HG02943 (cell line): ENCODE measurements at regions not wholly inside any gene's neighbourhood (a gene's known extent, or its start where the extent isn't known, plus 50 kb on each side); places are given as distances from the start of the nearest gene placed in this dataset.

Source experiments
- ATAC-seq: cut with Tn5 transposase; IDR thresholded peaks from one replicate; pipeline ENCODE4 v1.9.1; 2021; ENCODE audit warnings: mild to moderate bottlenecking, low read depth, moderate library complexity; ENCODE audit not compliant: unreplicated experiment

DNA sequence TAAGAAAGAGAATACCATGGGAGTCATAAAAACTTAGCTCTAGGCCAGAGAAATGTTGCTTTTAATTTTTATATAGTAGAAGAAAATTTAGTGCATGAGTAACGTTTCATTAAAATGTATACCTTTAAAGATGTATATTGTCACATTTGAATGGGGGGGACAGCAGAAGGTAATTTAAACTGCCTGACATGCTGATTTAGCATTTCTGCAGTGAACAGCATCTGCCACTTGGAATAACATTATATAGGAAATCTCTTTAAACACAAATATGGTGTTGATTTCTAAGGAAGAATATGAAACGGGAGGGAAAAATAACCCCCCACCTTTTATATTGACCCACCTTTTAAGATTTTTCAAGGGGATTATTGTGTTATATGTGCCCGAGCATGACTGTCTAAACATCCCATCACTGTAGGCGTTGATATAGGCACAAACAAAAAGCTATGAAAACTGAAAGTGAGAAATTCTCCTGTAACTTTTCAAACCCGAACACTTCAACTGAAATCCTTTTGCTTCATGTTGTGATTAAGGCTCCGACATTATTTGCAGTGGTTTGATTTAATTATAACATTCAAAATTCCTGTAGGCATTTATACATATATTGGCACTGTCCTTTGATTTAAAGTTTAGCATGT lies 244.7 kb upstream of the CELF2 start:
- no peak for ATAC-seq

GRCh38 chr10:10774416-10774815 lies 243.3 kb upstream of the CELF2 start:
- ATAC-seq = no peak

DNA sequence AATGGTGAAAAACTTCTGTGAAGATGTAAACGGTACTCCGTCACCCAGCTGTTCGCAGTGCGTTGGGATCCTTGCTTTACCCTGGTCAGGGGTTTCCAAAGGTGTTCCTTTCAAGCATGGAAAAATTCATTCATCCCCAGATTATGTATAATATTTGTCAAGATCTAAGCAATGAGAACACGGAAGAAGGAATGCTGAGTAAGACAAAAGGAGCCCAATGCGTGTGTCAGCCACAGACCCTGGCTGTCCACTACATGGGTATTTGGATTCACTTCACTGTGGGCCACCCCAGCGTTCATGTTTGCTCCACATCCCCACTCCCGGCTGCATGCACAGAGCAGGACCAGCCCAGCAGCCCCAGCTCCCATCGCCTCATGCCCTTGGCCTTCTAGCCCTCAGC lies 241.3 kb upstream of the CELF2 start:
- ATAC-seq = no peak

- ATAC-seq = no peak
Measured at GRCh38 chr10:10777279-10777678, 240.4 kb upstream of the CELF2 start.

- no peak for ATAC-seq
Measured at GRCh38 chr10:10777723-10778122, 239.9 kb upstream of the CELF2 start.

GRCh38 chr10:10778959-10779358 lies 238.7 kb upstream of the CELF2 start:
- ATAC-seq = no peak

- no peak for ATAC-seq
Measured at GRCh38 chr10:10779511-10779910, 238.2 kb upstream of the CELF2 start.

DNA sequence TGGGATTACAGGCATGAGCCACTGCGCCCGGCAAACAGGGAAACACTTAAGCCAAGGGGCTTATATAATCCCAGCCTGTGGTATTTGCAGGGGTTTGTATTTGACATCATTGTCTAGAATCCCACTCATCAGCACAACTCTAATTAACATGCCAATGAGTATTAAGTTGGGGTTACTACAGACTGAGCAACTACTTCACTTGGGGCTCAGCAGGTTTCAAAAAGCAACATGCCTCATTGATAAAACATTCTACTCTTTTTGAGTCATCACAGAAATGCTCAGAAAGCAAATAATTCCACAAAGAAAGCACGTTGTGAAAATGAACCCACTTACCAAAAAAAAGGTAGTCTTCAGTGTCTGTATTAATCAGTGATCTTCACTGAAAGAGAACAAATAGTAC lies 236.9 kb upstream of the CELF2 start:
- no peak for ATAC-seq

DNA sequence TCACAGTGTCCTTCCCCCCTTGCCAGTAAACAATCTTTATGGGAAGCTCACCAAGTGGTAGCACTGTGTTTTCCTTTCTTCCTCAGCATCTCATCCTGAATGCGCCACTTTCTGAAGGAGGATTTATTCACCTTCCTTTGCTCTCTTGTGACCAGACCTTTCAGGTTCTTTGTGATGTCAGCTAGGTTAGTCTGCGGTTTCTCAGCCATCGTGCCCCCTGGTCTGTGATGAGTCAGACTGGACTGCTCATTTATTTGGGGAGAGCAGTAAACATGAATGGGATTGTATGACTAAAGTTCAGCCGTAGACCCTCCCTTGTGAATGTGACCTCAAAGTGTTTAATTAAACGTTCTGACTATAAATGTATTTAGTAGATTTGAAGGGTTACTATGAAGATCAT lies 235.1 kb upstream of the CELF2 start:
- ATAC-seq = no peak

GRCh38 chr10:10785627-10786026 lies 232.0 kb upstream of the CELF2 start:
- no peak for ATAC-seq

DNA sequence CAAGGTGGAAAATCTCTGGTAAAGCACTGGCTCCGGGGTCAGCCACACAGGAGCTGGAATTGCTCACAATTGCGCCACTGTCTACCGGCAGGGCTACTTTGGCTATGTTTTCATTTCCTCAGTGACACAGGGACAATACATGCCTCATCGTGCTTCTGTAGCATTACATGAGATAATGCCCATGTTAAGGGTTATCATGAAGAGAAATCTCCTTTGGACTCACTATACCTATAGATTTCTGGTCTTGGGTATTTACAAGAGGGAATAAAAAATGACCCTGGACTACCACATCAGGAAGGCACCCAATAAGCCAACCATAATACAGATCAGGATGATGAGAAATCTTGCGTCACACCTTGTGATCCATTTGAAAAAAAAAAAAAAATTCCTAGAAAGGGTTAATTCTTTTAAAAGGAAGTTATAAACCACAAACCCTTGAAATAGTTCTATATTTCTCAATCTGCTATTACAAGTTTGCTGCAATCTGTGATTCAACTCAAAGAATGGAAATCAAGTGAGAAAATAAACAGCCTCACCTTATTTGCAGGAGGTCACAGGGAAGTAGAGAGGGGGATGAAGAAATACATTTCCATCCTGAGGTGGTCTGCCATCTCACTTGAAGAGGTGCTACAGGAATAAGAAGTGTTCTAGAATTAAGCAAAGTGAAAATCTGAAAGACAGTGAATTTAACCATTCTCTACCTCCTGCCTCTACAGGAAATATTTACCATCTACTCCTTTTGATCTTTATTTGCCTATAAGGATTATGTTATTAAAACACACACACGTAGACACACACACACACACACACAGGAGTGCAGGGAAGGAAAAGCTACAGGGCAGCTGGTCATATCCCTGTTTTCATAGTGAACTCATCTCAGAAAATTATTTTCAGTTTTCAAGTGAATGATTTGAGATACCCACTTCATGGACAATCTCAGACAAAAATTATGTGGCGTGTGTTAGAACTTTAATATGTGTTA lies 231.3 kb upstream of the CELF2 start:
- no peak for ATAC-seq

- no peak for ATAC-seq
Measured at GRCh38 chr10:10787586-10787985, 230.1 kb upstream of the CELF2 start.

DNA sequence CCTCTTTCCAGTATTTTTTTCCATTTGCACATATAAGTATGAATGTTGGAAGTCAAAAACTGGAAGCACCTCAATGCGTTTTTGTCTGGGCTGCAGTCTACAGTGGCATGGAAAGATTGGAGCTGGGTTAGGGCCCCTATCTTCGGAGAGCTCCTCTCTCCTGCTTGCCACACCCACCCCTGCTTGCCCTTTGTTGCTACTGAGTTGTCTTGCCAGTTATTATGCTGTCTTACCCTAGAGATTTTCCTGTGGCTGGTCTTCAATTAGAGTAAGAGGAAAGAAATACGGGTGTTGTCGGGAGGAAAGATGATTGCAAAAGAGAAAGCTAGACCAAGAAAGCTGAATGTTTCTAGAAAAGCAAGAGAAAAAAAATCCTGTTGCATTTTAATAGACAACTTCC lies 228.9 kb upstream of the CELF2 start:
- no peak for ATAC-seq

DNA sequence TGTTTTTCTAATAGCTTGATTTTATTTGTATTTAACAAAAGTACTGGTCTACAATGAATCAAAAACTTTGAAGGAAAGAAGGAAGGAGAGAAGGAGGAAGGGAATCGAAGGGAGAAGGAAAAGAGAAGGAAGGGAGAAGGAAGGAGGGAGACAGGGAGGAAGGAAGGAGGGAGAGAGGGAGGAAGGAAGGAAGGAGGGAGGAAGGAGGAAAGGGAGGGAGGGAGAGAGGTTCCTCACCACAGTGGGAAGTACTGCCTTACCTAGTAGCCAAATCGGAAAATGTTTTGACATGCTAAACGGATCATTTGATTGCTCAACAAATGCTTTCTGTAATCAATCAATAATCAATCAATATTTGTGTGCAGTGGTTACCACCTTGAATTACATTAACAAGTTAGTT lies 225.8 kb upstream of the CELF2 start:
- no peak for ATAC-seq

DNA sequence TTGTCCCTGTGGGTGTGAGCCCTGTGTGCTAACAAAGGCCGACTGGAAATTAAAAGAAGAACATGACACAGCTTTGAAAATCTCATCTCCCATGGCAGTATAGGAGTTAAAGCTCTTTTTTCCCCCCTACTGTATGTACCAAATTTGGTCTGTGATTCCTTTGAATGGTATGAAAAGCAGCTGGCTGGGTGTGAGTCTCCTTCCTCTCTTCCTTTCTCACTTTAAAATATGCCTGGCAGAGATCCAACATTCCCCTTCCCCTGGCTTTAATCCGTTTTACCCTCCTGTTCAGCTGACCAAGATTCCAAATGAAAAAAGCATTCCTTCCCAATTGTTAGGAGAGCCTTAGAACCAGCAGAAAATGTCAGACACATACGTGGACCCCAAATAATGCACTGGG lies 225.0 kb upstream of the CELF2 start:
- no peak for ATAC-seq

DNA sequence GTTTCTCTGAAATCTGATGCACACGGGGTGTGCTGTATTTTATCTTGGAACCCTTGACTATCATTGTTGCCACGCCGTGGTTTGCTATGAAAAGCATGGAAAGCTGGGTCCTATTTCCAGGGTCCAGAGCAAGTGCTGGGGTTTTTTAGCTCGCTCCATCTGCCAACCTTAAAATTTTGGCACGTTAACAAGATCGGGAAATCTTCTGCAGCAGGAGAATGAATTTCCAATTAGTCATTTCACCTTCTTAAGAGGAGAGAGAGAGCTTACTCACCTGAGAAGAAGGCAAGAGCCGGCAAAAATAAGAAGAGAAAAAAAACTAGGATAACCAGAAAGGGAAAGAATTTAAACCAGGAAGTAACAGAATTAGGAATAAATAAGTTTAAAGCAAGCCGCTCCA lies 223.6 kb upstream of the CELF2 start:
- no peak for ATAC-seq

DNA sequence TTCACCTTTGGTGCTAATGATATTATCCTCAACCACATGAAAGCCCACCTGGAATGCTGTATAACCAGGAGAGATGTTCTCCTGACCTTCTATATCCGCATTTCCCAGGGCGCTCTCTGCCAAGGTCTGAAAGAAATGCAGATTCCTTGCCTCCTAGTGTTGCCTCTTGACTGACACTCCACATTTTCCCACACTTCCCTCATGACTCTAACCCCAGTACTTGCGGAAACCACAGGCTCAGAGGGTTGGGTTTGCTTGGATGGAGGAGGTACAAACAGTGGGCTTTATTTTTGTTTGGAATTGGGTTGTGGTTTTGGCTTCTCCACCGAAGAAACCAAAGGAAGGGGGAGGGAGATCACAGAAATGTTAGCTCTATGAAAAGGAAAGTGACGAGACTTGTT lies 222.9 kb upstream of the CELF2 start:
- no peak for ATAC-seq

- ATAC-seq = no peak
Measured at GRCh38 chr10:10796061-10796773, 221.5 kb upstream of the CELF2 start.

- ATAC-seq = no peak
Measured at GRCh38 chr10:10796774-10797415, 220.8 kb upstream of the CELF2 start.

DNA sequence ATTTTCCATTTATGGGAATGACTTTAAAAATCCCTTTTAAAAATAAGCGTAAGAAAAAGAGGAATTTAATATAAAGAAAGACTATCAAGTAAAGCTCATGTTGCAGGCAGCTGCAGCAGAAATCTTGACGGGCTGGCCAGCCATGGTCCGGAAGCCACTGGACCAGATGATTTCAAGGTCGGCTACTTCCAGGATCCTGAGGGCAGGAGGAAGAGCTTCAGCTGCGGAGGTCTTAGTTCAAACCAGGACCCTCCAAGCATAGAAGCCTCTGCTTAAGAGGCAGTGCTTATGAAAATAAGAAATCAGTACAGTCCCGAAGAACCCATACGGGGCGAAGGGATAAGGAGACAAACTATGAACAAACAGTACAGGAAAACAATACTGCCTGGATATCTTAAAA lies 220.2 kb upstream of the CELF2 start:
- ATAC-seq = no peak
